ENCODE measurements at regions not wholly inside any gene's neighbourhood (a gene's known extent, or its start where the extent isn't known, plus 50 kb on each side); places are given as distances from the start of the nearest gene placed in this dataset.
"Not testable (repeated sequence)": the region's sequence is repeated elsewhere in the genome, so short reads cannot be mapped to it uniquely, and the experiment has no call there.

GRCh38 chr14:71448431-71449315 lies 483.6 kb upstream of the RGS6 start:
- DNase-seq: no peak

GRCh38 chr14:71449316-71450055 lies 482.7 kb upstream of the RGS6 start:
- DNase-seq: no peak

GRCh38 chr14:71451501-71451900 lies 480.7 kb upstream of the RGS6 start:
- no peak for DNase-seq

- no peak for DNase-seq
Observed at GRCh38 chr14:71452539-71452938, 479.7 kb upstream of the RGS6 start.

DNA sequence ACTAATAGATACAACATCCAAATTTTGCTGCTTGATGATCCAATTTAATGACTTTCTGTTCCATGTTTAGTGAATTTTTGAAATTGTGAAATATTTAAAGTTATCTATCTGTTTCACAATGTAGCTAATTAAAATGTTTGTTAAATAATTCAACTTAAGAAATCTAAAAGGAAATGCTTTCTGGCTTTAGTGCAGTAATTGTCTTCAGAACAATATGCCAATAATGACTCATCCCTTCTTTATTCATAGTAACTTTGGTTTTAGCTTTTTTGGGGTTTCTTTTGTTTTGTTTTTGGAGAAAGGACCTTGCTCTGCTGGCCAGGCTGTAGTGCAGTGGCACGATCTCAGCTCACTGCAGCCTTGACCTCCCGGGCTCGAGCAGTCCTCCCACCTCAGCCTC lies 479.2 kb upstream of the RGS6 start:
- DNase-seq: no peak

GRCh38 chr14:71454010-71454409 lies 478.2 kb upstream of the RGS6 start:
- no peak for DNase-seq

DNA sequence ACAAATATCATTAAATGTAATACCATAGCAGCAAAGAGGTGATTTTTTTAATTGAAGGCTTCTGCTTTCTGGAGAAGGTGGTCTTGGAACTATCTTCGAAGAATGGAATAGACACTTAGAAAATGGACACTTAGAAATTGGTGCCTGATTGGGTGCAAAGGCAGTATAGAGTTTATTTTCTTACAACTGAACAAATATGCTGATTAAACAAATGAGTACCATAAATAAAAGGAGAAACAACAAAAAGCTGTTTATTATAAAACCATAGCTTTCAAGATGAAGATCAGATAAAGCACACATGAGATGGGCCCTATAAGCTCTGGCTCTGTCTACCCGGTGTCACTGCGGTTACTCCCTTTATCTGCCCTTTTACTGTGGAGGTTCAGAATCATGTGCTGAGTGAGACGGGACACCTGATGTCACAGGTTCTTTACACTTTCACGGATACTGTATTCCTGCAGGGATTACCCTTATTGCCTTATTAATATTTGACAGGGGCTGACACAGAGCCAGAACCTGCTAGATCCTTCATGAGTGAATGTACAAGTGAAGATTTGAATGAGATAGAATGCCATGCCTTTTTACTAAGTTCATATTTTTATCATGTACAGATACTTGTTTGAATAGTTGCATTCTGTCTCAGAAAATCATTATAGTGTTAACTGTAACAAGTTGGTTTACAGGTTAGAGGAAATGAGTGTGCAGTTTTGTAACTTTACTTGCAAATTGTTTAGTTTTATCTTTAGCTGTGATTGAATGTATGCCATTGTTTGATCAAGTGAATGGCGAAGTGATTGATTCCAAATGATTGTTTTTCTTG lies 477.5 kb upstream of the RGS6 start:
- DNase-seq: no peak

DNA sequence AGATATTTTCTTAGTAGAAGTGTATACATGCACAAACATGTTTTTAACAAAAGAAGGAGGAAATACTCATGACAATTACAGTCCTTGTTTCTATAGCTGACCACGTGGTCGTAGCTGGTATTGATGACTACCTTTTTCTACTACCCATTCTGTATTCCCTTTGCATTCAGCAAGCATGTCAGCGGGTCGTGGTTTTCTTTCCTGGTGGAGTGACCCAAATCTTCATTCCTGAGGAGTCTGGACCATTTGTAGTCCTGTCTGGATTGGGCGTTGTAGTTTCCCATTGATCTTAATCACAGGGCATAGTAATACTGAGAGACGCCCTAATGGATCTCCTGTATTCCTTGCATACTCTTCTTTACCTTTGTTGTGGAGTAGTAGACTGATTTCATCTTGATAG lies 472.1 kb upstream of the RGS6 start:
- DNase-seq: no peak

GRCh38 chr14:71461617-71462016 lies 470.6 kb upstream of the RGS6 start:
- not testable (repeated sequence) for DNase-seq

DNA sequence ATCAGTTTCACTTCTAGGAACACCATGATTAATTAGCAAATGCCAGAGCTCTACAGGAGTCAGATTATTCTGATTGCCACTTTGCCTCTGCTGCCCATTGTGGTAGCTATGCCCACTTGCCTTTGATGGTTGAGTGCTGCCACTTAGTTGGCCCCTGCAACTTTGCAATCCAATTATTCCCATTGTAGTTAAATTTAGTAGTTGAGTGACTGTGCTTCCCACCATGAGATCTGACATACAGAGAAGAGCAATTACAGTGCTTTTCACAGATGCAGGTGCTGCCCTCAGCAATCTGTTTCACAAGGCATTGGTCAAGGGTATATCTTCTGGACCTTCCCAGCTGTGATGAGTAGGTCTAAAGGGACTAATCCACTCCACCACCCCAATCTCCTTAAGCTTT lies 468.4 kb upstream of the RGS6 start:
- DNase-seq: no peak

- no peak for DNase-seq
Observed at GRCh38 chr14:71464840-71465239, 467.4 kb upstream of the RGS6 start.

DNA sequence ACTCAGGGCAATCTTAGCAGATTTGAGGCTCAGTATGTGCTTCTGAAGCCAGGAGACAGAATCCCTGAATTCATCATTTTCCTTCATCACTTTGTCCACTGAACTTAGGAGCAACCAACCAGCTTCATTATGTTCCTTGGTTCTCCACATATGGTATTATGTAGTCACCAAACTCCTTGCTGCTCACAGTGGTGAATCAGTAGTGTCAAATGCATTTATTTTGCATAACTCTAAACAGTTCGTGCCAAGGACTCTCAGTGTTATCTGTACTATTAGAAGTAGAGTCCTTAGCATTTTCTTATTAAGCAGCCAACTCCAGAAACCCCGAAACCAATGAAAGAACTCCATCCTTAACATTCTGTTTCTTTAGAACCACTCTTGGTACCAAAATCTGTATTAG lies 466.9 kb upstream of the RGS6 start:
- DNase-seq: no peak

DNA sequence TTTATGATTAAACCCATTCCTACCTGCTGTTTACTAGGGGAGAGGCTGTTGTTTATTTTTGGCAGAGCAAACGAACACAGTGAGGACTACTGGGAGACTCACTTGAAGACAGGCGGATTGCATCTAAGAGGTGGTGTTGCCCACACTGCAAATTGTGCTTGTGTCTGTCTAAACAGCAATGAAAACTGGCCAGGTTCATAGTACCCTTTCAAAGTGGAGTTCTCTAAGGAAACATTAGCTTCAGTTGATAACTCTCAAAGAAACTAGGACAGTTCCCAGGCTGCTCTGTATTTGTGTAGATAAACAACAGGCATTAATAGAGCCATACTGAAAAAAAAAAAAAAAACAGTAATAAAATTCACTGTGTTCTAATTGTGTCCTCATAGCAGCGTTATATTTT lies 466.0 kb upstream of the RGS6 start:
- DNase-seq: no peak

GRCh38 chr14:71466946-71467345 lies 465.3 kb upstream of the RGS6 start:
- no peak for DNase-seq

GRCh38 chr14:71467361-71467811 lies 464.8 kb upstream of the RGS6 start:
- DNase-seq: no peak

- no peak for DNase-seq
Observed at GRCh38 chr14:71468701-71469100, 463.5 kb upstream of the RGS6 start.

GRCh38 chr14:71469643-71470335 lies 462.4 kb upstream of the RGS6 start:
- no peak for DNase-seq

DNA sequence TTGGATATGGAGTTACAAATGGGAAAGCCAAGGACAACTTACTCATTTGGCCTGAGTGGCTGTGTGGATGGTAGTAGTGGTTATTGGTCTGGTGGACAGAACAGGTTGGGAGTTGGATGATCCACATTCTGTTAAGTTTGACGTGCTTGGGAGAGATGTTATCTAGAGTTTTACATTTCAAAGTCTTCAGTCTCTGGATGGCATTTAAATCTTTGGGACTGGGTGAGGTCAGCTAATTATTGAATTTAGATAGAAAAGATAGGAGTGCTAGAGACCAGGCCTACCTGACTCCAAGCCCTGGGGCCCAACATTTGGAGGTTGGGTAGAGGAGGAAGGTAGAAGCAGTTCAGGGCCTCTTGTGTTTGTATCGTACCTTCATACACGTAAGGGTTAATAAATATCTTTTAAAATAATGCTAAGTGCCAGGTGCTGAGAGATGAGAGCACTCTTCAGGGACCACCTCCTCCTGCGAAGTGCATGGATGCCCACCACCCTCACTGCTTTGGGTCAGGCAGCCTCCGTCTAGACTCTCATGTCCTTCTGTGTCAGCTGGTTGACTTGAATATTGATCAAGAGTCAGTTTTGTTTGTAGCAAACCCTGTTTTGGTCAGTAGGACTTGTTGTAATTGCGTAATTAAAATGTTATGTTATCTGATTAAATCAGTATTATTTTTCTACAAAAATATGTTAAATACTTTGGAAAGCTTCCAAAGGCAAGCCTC lies 460.4 kb upstream of the RGS6 start:
- no peak for DNase-seq

DNA sequence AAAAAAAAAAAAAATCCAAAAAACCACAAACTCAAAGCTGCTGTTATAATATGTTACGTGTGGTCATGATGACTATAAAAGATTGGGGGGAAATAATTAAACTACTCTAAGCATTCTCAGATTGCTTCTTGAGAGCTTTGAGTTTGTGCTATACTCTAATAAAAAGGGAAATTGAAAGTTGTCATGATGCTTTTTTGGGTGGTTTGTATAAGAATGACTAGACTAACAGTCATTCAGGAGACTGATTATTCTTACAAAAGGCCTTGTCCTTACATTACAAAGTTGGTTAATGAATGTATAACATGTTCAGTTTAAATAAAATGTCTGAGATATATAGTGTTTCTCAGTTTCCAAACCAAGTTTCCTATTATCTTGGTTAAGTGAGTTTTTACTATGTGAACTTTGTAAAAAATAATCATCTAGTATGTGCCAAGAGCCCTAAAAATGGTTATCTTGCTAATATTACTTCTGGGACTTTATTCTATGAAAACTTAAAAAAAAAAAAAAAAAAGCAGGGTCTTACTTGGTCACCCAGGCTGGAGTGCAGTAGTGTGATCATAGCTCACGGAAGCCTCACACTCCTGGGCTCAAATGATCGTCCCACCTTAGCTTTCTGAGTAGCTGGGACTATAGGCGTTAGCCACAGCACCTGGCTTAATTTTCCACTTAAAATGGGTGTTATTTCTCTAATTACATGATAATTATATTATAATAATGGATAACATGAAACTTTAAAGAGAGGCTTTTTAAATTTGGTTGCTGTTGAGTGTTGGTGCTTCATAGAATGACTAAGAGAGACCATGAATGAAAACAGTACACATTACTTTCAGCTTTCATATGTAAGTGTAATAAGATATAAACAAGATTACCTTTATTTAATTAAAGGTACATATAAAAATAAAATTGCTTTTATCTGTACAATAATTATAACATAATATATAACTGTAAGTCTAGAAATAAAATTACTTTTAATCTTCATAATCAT lies 459.6 kb upstream of the RGS6 start:
- no peak for DNase-seq

- DNase-seq: no peak
Observed at GRCh38 chr14:71473843-71474242, 458.4 kb upstream of the RGS6 start.

Measured in activated T-cell treated with anti-CD3 and anti-CD28 coated beads, Interleukin-2, amount 50 U/mL, for 1 hour (primary cell).